Iris pigment epithelial cell (primary cell): ENCODE measurements at regions not wholly inside any gene's neighbourhood (a gene's known extent, or its start where the extent isn't known, plus 50 kb on each side); places are given as distances from the start of the nearest gene placed in this dataset.

ENCODE experiments used
- DNase-seq: peaks from one replicate; pipeline ENCODE4 v3.0.0-alpha.2; 2011; ENCODE audit warnings: low read depth

- no peak for DNase-seq
Observed at GRCh38 chr12:24138041-24138440, 188.6 kb upstream of the SOX5 start.

- no peak for DNase-seq
Observed at GRCh38 chr12:24135158-24135850, 185.8 kb upstream of the SOX5 start.

- DNase-seq: no peak
Observed at GRCh38 chr12:24134092-24134491, 184.6 kb upstream of the SOX5 start.

- DNase-seq: no peak
Observed at GRCh38 chr12:24133384-24133783, 183.9 kb upstream of the SOX5 start.

GRCh38 chr12:24127919-24128721 lies 178.7 kb upstream of the SOX5 start:
- no peak for DNase-seq

DNA sequence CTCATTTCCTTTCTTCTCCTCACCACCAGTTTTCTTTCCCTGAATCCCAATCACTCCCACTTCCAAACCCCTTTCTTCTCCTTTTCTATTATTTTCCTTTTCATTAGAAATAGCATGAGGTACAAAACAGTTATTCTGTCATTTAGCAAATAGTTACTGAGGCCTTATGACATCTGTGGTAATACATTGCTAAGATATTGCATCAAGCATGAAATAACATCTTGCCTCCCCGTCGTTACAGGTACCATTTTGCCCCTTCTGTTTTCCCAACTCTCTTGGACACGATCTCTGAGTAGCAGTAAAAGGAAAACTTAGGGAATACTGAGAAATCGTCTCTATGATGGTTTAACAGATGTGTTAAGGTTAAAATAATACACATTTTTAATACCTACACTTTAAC lies 175.8 kb upstream of the SOX5 start:
- no peak for DNase-seq

DNA sequence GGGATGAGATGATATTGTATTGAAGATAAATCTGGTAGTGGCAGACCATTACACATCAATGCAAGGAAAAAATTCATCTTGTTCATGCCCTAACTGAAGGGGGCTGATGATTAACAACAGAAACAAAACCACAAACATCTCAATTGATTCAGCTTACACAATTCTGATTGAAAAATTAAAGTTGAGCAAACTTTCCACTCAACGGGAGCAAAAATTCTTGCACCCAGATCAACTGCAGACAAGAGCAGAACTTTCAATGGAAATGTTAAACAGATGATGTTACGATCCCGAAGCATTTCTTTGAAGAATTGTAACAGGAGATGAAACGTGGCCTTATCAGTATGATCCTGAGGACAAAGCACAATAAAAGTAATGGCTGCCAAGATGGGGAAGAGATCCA lies 172.4 kb upstream of the SOX5 start:
- DNase-seq: peak; percentile 35

DNA sequence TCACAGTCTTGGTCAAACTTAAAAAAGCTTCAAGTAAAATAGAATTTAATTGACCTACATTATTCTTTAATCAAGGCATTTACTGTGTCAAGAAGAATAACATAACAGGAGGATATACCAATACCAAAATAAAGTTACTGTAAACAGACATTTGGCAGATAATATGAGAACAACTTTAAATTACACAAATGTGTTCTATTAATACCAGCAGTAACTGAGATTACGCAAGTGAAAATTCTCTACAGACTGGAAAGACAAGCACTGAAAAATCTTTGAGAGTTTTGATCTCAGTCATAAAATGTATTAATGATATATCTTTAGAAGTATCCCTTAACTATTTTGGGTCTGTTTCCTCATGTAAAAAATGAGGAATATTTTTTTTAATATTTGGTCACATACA lies 169.2 kb upstream of the SOX5 start:
- peak; percentile 53 for DNase-seq

DNA sequence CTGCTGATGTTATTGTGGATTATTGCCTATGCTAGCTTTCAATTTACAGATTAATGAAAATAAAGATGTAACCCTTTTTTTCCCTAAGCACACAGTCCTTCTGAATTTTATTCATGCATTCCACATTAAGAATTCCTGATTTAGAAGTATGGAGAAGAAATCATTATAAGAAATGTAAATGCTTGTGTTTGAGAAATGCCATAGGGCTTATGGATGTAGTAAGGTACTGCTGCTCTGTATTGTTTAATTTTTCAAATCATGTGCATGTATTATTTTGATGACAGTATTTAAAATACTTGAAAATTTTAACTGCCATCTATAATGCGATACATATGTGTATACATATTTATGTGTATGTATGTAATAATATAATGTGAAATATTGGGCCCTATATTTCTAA lies 167.1 kb upstream of the SOX5 start:
- DNase-seq: no peak

- DNase-seq: peak; percentile 36
Observed at GRCh38 chr12:24113701-24114100, 164.2 kb upstream of the SOX5 start.

- peak; percentile 78 for DNase-seq
Observed at GRCh38 chr12:24111616-24112015, 162.1 kb upstream of the SOX5 start.

DNA sequence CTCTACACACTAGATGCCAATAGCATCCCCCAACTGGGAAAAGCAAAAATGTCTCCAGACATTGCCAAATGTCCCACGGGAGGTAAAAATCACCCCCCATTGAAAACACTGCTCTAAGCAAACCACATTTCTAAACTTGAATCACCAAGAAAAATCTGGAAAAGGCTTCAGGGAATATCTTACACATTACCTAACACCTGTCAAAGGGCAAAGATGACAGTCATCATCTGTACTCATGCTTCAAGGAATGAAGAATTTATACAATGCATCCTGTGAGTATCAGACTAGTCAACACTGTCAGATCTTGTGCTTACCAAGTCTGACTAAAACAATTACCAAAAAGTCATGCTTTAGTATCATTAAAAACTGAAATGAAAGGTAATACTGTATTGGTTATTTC lies 161.6 kb upstream of the SOX5 start:
- DNase-seq: peak; percentile 67

- peak; percentile 39 for DNase-seq
Observed at GRCh38 chr12:24109381-24110039, 160.0 kb upstream of the SOX5 start.

GRCh38 chr12:24102676-24103075 lies 153.2 kb upstream of the SOX5 start:
- DNase-seq: no peak

DNA sequence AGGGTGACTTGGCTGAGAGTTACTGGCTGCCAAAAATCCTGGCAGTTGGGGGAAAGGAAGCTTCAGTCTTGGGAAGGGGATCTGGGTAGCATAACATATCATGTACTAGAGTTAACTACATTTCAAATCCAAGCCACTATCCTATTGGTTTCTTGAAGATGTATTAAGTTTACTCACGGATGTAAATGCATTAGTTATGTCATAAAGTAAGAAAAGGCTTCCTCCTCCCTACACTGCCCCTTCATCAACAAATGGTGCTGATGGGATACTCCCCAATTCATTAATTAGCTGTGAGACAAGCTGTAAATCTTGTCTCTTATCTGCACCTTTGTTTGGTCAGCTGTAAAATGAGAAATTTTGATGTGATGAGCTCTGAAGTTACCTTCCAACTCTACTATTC lies 150.1 kb upstream of the SOX5 start:
- DNase-seq: no peak

GRCh38 chr12:24095245-24095644 lies 145.8 kb upstream of the SOX5 start:
- DNase-seq: no peak

DNA sequence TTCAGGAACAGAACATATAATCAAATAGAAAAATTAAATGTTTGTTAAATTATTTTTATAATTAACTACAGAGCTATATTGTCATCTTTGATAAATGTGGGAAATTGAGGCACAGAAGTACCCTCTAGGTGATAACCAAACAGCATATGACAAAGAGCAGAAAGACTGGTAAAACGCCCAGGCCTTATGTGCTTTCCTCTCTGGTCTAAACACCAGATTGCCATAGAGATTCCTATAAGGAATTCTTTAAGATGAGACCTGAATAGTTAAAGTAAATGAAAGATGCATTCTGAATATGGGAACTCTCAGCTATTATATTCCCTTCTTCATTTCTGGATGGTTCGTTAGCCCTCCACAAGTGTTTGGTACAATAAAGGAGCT lies 140.0 kb upstream of the SOX5 start:
- no peak for DNase-seq

DNA sequence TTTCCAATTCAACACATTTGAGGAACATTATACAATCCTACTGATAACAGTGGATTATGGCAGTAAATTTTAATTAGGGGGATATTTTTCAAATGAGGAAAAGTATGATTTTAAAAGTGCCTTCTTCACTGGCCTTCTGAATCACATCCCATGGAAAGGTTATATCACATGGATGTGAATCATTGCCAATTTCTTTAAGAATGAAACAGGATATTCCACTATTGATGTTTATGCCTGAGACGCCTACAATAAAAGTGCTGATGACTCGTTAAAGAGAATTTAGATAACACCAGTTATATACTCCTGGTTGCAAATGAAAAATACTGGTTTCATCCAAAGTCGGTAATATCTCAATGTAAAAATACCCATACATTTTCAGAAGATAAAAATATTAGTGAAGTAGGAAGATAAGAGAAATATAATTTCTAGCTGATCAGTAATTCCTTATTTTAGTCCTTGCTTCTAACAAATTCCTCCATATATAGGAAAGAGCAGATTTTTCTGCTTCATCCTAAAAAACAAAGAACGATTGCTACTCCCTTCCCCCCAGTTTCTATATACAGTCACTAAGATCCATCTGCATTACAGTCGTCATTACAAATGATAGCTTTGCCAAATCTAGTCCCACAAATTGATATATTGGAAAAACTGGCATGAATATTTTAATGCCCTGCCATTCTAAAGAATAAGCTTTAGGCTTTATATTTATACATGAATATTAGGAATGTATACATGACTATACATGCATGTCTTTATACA lies 139.5 kb upstream of the SOX5 start:
- DNase-seq: peak; percentile 61

- DNase-seq: no peak
Observed at GRCh38 chr12:24087294-24087693, 137.8 kb upstream of the SOX5 start.

GRCh38 chr12:24084800-24085199 lies 135.3 kb upstream of the SOX5 start:
- no peak for DNase-seq

GRCh38 chr12:24083838-24084237 lies 134.4 kb upstream of the SOX5 start:
- DNase-seq: no peak

- DNase-seq: no peak
Observed at GRCh38 chr12:24081606-24082005, 132.1 kb upstream of the SOX5 start.
